ENCODE measurements at regions not wholly inside any gene's neighbourhood (a gene's known extent, or its start where the extent isn't known, plus 50 kb on each side); places are given as distances from the start of the nearest gene placed in this dataset.

DNA sequence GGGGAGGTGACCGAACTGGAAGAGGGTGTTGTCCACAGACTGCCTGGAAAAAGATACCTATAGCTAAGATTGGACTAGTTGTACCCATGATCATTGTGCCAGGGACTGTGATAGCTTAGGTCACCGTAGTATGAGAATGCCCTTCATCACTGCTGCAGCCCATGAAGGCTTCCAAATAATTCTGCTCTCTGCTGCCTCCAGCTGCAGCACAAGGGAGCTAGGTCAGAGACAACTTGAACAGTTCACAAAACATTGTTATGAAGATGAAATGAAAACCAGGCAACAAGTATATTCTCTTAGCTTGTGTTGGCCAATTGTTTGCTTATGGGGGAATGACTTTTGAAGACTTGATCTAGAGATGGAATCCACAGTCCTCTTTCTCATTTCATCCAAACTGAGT lies 246.7 kb downstream of the MRPL39 start:
- no peak for TF ChIP-seq RAD21 (IDR thresholded peaks at IDR 0.05; ENCODE audit: low read depth)
- TF ChIP-seq, protein P1, sequence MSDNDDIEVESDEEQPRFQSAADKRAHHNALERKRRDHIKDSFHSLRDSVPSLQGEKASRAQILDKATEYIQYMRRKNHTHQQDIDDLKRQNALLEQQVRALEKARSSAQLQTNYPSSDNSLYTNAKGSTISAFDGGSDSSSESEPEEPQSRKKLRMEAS (IDR thresholded peaks at IDR 0.05), result no peak
- TF ChIP-seq FOXM1 (IDR thresholded peaks at IDR 0.05; ENCODE audit: borderline replicate concordance, low read depth), result no peak
- TF ChIP-seq CREB1 (IDR thresholded peaks at IDR 0.05; ENCODE audit: low read depth), result no peak
- no peak for TF ChIP-seq EGR1 (IDR thresholded peaks at IDR 0.05)
- no peak for TF ChIP-seq YY1 (IDR thresholded peaks at IDR 0.05; ENCODE audit: low read depth)
- no peak for TF ChIP-seq EP300 (IDR thresholded peaks at IDR 0.05; ENCODE audit: borderline replicate concordance)
- TF ChIP-seq TAF1 (IDR thresholded peaks at IDR 0.05; ENCODE audit: low read depth), result no peak
- TF ChIP-seq, protein P2, sequence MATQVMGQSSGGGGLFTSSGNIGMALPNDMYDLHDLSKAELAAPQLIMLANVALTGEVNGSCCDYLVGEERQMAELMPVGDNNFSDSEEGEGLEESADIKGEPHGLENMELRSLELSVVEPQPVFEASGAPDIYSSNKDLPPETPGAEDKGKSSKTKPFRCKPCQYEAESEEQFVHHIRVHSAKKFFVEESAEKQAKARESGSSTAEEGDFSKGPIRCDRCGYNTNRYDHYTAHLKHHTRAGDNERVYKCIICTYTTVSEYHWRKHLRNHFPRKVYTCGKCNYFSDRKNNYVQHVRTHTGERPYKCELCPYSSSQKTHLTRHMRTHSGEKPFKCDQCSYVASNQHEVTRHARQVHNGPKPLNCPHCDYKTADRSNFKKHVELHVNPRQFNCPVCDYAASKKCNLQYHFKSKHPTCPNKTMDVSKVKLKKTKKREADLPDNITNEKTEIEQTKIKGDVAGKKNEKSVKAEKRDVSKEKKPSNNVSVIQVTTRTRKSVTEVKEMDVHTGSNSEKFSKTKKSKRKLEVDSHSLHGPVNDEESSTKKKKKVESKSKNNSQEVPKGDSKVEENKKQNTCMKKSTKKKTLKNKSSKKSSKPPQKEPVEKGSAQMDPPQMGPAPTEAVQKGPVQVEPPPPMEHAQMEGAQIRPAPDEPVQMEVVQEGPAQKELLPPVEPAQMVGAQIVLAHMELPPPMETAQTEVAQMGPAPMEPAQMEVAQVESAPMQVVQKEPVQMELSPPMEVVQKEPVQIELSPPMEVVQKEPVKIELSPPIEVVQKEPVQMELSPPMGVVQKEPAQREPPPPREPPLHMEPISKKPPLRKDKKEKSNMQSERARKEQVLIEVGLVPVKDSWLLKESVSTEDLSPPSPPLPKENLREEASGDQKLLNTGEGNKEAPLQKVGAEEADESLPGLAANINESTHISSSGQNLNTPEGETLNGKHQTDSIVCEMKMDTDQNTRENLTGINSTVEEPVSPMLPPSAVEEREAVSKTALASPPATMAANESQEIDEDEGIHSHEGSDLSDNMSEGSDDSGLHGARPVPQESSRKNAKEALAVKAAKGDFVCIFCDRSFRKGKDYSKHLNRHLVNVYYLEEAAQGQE (IDR thresholded peaks at IDR 0.05; ENCODE audit: low read depth), result no peak
- TF ChIP-seq CEBPB (IDR thresholded peaks at IDR 0.05), result no peak
